OCI-LY1 (cell line): ENCODE measurements at regions not wholly inside any gene's neighbourhood (a gene's known extent, or its start where the extent isn't known, plus 50 kb on each side); places are given as distances from the start of the nearest gene placed in this dataset.

Experiments used
- H2AFZ ChIP-seq: fragments of 200-600 bp; sonication (generic), shearing (Covaris generic); 2 replicates; pipeline ENCODE4 v1.6.0; 2014; ENCODE audit warnings: antibody characterized with exemption, mild to moderate bottlenecking, low read length
- H3F3A ChIP-seq: fragments of 200-600 bp; sonication (generic), shearing (Covaris generic); 2 replicates; pipeline ENCODE4 v1.6.0; 2014; ENCODE audit warnings: mild to moderate bottlenecking, antibody characterized with exemption, low read length, moderate library complexity; ENCODE audit not compliant: insufficient read depth
- H3K27ac ChIP-seq: fragments of 200-600 bp; sonication (generic); 2 replicates; pipeline ENCODE4 v1.5.1; 2014; ENCODE audit warnings: low read length, mixed run types, mild to moderate bottlenecking, low read depth; ENCODE audit not compliant: poor library complexity, severe bottlenecking
- H3K27me3 ChIP-seq: fragments of 200-600 bp; sonication (generic); 2 replicates; pipeline ENCODE4 v1.6.0; 2014; ENCODE audit warnings: antibody characterized with exemption, mild to moderate bottlenecking, low read length, moderate library complexity; ENCODE audit not compliant: insufficient read depth
- H3K36me3 ChIP-seq: fragments of 200-600 bp; sonication (generic); 2 replicates; pipeline ENCODE4 v1.6.1; 2014; ENCODE audit warnings: mild to moderate bottlenecking, antibody characterized with exemption, low read length, moderate library complexity, mixed read lengths; ENCODE audit not compliant: insufficient read depth
- H3K4me1 ChIP-seq: fragments of 200-600 bp; sonication (generic); 2 replicates; pipeline ENCODE4 v1.5.1; 2014; ENCODE audit warnings: mild to moderate bottlenecking, low read length, moderate library complexity; ENCODE audit not compliant: insufficient read depth, severe bottlenecking
- H3K4me2 ChIP-seq: fragments of 200-600 bp; sonication (generic), shearing (Covaris generic); 2 replicates; pipeline ENCODE4 v1.6.1; 2014; ENCODE audit warnings: low read length
- H3K4me3 ChIP-seq: fragments of 200-600 bp; sonication (generic); 2 replicates; pipeline ENCODE4 v1.5.1; 2014; ENCODE audit warnings: low read length, low read depth, mild to moderate bottlenecking, mixed read lengths; ENCODE audit not compliant: poor library complexity, severe bottlenecking
- H3K79me2 ChIP-seq: fragments of 200-600 bp; shearing (Covaris generic); 2 replicates; pipeline ENCODE4 v1.6.1; 2016; ENCODE audit warnings: mixed run types, low read length, mixed read lengths; ENCODE audit not compliant: insufficient read depth
- H3K9ac ChIP-seq: fragments of 200-600 bp; sonication (generic), shearing (Covaris generic); 2 replicates; pipeline ENCODE4 v1.6.1; 2014; ENCODE audit warnings: mild to moderate bottlenecking, low read length, mixed read lengths
- H3K9me2 ChIP-seq: fragments of 200-600 bp; sonication (generic), shearing (Covaris generic); 2 replicates; pipeline ENCODE4 v1.6.1; 2014; ENCODE audit warnings: low read depth, mild to moderate bottlenecking, low read length, mixed read lengths
- H3K9me3 ChIP-seq: fragments of 200-600 bp; shearing (Covaris generic); 2 replicates; pipeline ENCODE4 v1.6.1; 2014; ENCODE audit warnings: low read length, mixed read lengths
- H4K20me1 ChIP-seq: fragments of 200-600 bp; sonication (generic), shearing (Covaris generic); 2 replicates; pipeline ENCODE4 v1.6.0; 2016; ENCODE audit warnings: mild to moderate bottlenecking, low read length; ENCODE audit not compliant: insufficient read depth
- CTCF ChIP-seq: fragments of 200-600 bp; sonication (generic), shearing (Covaris generic); IDR thresholded peaks from 2 replicates; pipeline ENCODE4 v1.5.1; 2017; ENCODE audit warnings: mild to moderate bottlenecking, antibody characterized with exemption, low read length, moderate library complexity, mixed read lengths
- EZH2 ChIP-seq: fragments of 200-600 bp; sonication (generic), shearing (Covaris generic); IDR thresholded peaks from 2 replicates; pipeline ENCODE4 v1.8.0; 2017; ENCODE audit warnings: borderline replicate concordance, mixed run types, mild to moderate bottlenecking, antibody characterized with exemption, low read length, moderate library complexity, mixed read lengths

- Histone ChIP-seq H3K4me3 (no peak overlapping the region), H4K20me1 (no peaks in the 10 kb centered on the region), H3K4me2 (no peak overlapping the region), H3K79me2 (no peaks in the 10 kb centered on the region), H3K27ac (no peak overlapping the region), H3F3A (no peaks in the 10 kb centered on the region), H3K9me3 (no peaks in the 10 kb centered on the region), H3K9me2 (no peaks in the 10 kb centered on the region), H3K36me3 (no peaks in the 10 kb centered on the region), H3K9ac (no peak overlapping the region), H3K27me3 (no peaks in the 10 kb centered on the region), H3K4me1 (no peaks in the 10 kb centered on the region), H2AFZ (no peak overlapping the region)
- TF ChIP-seq CTCF (no peak), EZH2 (no peak)
Observed at GRCh38 chr5:114734238-114734637, 372.4 kb downstream of the KCNN2 start.

GRCh38 chr5:114729986-114730385 lies 368.1 kb downstream of the KCNN2 start:
- no peak for TF ChIP-seq CTCF
- no peak for TF ChIP-seq EZH2
- Histone ChIP-seq H3K4me1 (no peaks in the 10 kb centered on the region), H2AFZ (no peak overlapping the region), H3K27ac (no peak overlapping the region), H3K36me3 (no peaks in the 10 kb centered on the region), H3K27me3 (no peaks in the 10 kb centered on the region), H3K4me3 (no peak overlapping the region), H3K9me2 (no peaks in the 10 kb centered on the region), H4K20me1 (no peaks in the 10 kb centered on the region), H3K9ac (no peak overlapping the region), H3K9me3 (no peaks in the 10 kb centered on the region), H3F3A (no peaks in the 10 kb centered on the region), H3K4me2 (no peak overlapping the region), H3K79me2 (no peaks in the 10 kb centered on the region)

GRCh38 chr5:114727358-114727757 lies 365.5 kb downstream of the KCNN2 start:
- H3F3A ChIP-seq: no peaks in the 10 kb centered on the region
- no peak overlapping the region for H3K4me3 ChIP-seq
- H2AFZ ChIP-seq: no peak overlapping the region
- H3K4me2 ChIP-seq: no peak overlapping the region
- H4K20me1 ChIP-seq: no peaks in the 10 kb centered on the region
- H3K27ac ChIP-seq: no peak overlapping the region
- H3K27me3 ChIP-seq: no peaks in the 10 kb centered on the region
- H3K9ac ChIP-seq: no peak overlapping the region
- H3K79me2 ChIP-seq: no peaks in the 10 kb centered on the region
- no peaks in the 10 kb centered on the region for H3K4me1 ChIP-seq
- no peaks in the 10 kb centered on the region for H3K9me2 ChIP-seq
- H3K9me3 ChIP-seq: no peaks in the 10 kb centered on the region
- TF ChIP-seq EZH2 (no peak), CTCF (no peak)
- H3K36me3 ChIP-seq: no peaks in the 10 kb centered on the region
